HG02885 (cell line): ENCODE measurements at regions not wholly inside any gene's neighbourhood (a gene's known extent, or its start where the extent isn't known, plus 50 kb on each side); places are given as distances from the start of the nearest gene placed in this dataset.
"Not testable (repeated sequence)": the region's sequence is repeated elsewhere in the genome, so short reads cannot be mapped to it uniquely, and the experiment has no call there.

ENCODE experiments used
- ATAC-seq: cut with Tn5 transposase; IDR thresholded peaks from one replicate; pipeline ENCODE4 v1.9.1; 2021; ENCODE audit warnings: mild to moderate bottlenecking; ENCODE audit not compliant: unreplicated experiment, poor library complexity

DNA sequence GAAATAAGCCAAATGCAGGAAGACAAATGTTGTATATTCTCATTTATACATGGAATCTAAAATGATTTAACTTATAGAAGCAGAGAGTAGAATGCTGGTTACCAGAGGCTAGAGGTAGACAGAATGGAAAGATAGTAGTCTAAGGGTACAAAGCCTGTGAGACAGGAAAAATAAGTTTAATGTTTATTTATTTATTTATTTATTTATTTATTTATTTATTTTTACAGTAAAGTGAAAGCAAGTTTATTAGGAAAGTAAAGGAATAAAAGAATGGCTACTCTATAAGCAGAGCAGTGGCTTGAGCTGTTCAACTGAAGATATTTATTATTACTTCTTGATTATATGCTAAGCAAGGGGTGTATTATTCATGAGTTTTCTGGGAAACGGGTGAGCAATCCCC, 203.2 kb downstream of the LAS1L start:
- ATAC-seq: no peak

DNA sequence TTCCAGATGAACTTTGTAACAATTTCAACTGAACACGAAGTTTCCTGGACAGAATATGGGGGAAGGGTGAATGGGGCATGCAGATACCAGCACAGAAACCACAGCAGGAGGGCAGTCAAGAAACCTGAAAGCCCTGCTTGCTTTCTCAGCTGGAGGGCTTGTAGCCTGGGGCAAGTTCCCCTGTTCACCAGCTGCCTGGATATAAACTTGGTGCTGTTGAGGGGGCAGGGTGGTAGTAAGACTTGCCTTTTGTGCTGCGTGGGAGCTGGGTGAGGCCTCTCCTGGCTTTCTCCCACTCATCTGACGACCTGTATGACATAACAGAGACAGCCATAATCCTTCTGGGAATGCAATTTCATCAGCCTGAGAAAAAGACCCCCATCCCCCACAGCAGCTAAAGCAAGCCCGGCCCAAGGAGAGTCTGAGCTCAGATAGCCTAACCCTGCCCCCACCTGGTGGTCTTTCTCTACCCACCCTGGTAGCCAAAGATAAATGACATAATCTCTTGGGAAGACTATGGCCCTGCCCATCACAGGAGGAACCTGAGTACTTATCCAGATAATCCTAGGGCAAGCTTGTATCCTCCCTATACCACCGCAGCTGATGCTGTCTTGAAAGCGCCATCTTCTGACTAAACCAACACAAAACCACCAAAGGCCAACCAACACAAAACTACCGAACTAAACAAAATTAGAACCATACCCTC, 234.3 kb downstream of the LAS1L start:
- ATAC-seq: no peak

DNA sequence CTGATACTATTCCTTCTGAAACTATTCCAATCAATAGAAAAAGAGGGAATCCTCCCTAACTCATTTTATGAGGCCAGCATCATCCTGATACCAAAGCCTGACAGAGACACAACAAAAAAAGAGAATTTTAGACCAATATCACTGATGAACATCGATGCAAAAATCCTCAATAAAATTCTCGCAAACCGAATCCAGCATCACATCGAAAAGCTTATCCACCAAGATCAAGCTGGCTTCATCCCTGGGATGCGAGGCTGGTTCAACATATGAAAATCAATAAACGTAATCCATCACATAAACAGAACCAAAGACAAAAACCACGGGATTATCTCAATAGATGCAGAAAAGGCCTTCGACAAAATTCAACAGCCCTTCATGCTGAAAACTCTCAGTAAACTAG, 251.7 kb downstream of the LAS1L start:
- not testable (repeated sequence) for ATAC-seq

DNA sequence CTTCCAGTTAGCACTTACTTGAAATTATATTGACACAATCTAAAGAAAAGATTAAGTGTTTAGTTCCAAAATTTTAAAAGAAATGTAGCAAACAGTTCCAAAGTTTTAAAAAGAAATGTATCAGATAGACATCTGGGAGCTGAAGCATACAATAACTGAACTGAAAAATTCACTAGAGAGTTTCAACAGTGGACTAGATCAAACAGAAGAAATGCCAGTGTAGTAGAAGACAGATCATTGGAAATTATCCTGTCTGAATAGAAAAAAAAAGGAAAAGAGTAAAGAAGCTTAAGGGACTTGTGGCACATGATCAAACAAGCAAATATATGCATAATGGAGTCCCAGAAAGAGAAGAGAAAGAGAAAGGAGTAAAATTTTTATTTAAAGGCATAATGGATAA, 261.4 kb downstream of the LAS1L start:
- ATAC-seq: no peak

DNA sequence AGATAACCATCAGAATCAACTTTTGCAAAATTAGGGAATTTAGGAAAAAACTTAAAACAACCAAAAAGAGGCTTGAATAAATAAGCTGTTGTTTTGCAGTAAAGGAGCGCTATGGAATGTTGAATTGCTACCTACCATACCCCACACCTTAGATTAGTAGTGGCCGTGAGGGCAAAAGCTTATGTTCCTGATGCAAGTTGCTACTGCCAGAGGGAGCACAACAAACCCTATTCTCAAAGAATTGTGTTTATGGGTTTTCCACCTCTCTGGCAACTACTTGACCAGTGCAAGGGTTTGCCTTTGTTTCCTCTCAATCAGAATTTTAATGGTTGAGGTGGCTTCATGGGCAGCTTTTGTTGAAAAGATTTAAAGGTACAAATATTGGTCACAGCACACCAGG, 268.1 kb downstream of the LAS1L start:
- no peak for ATAC-seq

DNA sequence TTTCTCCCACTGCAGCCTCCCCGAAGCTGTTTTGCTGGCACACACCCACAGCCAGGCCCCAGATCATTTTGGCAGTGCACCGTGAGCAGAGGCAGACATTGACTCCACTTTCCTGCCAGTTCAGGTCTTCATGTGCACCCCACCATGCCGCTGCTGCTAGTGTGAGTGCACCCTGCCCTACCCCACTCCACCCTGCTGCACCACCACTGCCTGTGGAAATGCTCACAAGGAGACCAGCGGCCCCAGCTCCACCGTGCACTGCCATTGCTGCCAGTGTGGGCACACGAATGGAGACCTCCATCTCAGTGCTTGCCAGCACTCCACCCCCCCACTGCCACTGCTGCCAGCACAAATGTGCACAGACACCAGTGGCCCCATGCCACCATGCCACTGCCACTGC, 277.6 kb upstream of the ZC4H2 start:
- ATAC-seq: no peak

DNA sequence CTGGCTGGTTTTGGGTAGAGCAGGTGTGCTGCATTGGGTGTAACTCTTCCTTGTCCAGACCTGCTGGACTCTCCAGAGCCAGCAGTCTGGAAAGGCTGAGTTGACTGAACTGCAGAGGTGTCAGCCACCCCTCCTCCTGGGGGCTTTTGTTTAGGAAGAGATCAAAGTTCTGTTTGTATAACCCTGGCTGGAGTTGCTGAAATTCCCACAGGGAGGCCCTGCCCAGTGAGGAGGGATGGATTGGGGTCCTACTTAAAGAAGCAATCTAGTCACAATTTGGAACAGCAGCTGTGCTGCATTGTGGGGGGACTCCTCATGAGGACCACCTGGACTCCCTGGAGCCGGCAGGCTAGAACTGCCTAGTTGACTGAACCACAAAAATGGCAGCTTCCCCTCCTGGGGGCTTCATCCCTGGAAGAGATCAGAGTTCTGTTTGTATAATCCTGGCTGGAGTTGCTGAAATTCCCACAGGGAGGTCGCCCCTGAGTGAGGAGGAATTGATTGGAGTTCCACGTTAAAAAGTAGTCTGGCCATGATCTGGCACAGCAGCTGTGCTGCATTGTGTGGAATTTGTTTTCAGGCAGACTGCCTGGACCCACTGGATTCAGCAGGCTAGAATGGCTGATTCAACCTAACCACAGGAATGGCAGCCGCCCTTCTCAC, 264.9 kb upstream of the ZC4H2 start:
- ATAC-seq: no peak

DNA sequence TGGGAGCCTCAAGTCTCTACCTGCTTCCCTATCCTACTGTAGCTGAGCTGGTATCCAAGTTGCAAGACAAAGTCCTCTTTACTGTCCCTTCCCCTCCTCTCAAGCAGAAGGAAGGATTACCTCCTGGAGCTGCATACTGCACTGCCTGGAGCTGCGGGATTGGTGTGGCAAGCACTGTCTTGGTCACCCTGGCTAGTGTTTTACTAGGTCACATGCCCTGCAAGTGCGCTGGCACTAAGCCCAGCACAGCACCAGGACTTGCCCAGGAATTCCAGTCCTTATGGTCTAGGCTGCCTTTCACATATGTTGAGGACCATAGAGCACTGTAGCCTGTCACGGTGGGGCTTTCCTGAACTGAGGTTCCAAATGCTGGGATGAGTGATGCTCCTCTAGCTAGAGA, 227.3 kb upstream of the ZC4H2 start:
- ATAC-seq: no peak

DNA sequence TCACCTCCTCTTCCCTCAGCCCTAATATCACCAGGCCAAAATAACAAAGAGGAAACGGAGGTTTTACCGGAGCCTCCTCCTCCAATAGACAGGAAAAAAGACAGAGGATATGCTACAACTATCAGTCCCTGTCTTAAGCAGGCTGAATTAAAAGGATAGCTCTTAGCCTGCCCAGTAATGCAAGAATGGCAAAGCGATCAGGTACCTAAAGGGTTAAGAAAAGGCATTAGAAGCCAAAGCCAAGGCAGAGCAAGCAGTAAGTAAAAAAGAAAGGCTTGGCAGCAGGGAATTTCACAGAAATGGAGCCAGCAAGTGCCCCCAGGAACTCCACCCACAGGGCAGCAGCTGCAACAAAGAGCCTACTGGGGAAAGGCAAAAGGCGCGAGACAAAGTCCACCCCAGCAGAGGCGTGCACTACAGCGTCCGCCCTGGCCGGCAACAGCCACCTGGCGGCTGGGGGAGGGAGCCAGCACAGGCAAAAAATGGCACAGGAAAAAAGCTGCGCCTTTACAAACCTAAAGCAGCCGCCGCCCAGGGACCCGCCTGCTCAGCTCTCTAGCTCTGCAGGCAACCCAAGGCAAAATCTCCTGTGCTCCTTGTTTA, 220.6 kb upstream of the ZC4H2 start:
- no peak for ATAC-seq

DNA sequence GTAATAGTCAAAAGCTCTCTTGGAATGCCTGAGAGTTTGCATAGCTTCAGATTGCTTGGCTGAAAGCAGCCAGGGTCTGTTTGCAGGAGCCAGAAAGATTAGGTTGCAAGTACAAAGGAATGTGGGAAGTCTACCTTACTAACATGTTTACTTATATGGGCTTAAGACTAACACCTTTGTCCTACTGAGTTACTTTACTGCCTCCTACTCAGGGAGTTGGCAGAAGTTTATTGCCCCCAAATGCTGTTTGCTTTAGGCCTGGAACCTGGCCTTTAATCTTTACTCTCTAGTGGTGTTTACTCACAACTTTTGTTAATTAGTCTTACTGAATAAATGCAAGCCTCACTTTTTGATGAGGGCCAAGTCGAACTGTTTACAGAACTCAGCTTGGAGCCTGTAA, 219.4 kb upstream of the ZC4H2 start:
- no peak for ATAC-seq

DNA sequence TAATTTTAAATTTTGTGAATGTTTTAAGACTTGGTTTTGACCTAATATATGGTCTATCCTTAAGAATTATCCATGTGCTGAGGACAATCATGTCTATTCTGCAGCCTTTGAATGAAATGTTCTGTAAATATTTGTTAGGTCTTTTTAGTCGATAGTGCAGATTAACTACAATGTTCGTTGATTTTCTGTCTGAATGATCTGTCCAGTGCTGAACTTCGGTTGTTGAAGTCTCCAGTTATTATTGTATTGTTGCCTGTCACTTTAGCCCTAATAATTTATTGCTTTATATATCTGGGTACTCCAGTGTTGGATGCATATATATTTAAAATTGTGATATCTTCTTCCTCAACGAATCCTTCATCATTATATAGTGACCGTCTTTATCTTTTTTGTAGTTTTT, 218.3 kb upstream of the ZC4H2 start:
- no peak for ATAC-seq

DNA sequence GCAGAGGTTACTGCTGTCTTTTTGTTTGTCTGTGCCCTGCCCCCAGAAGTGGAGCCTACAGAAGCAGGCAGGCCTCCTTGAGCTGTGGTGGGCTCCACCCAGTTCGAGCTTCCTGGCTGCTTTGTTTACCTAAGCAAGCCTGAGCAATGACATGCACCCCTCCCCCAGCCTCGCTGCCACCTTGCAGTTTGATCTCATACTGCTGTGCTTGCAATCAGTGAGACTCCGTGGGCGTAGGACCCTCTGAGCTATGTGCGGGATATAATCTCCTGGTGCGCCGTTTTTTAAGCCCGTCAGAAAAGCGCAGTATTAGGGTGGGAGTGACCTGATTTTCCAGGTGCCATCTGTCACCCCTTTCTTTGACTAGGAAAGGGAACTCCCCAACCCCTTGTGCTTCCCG, 187.1 kb upstream of the ZC4H2 start:
- ATAC-seq: not testable (repeated sequence)

DNA sequence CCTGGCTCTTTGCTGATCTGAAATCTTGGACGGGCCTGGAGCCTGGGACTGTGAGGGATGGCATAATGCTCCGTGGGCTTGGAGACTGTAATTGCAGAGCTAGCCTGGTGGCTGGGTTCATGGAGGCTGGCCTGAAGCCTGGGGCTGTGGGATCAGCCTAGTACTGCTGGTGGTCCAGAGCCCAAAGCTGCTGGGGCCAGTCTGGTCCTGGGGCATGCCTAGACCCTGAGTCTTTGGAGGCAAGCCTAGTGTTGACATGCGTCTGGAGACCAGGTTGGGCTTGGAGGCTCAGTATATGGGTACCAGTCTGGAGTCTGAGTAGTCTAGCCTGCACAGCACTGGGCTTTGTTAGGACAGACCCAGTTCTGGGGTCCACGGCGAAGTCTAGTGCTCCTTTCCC, 172.0 kb upstream of the ZC4H2 start:
- ATAC-seq: no peak

DNA sequence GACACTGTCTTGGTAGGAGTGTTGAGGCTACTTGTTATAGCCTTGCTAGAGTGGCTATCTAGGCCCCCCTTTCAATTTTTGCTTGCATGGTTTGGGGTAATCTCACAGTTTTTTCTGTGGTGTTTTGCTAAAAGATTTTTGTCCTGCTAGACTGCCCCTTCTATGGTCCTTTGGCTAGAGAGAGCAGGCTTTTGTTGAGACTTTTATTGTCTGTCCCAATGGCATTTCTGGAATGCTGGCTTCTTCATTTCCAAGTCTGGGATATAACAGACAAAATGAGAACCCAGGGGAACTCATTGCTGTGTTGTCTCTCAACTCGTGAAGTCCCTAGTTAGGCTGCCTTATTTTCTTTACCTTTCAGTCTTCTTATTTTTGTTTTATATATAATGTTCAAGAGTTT, 160.2 kb upstream of the ZC4H2 start:
- no peak for ATAC-seq

DNA sequence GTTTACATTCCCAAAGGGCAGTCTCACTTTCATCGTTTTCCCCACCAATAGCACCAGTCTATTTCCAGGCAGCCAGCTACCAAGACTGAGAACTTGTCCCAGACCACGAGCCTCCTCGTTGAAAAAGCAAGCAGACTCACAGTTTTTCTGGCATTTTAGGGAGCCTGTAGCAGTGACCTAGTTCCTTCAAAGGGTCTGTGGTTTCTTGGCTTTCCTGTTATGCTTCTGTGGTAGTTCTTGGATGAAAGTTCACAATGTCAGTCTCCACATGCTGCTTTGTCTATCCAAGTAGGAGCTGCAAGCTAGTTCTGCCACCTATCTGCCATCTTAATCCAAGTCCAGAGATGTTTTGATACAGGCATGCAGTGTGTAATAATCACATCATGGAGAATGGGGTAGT, 151.6 kb upstream of the ZC4H2 start:
- ATAC-seq: no peak

DNA sequence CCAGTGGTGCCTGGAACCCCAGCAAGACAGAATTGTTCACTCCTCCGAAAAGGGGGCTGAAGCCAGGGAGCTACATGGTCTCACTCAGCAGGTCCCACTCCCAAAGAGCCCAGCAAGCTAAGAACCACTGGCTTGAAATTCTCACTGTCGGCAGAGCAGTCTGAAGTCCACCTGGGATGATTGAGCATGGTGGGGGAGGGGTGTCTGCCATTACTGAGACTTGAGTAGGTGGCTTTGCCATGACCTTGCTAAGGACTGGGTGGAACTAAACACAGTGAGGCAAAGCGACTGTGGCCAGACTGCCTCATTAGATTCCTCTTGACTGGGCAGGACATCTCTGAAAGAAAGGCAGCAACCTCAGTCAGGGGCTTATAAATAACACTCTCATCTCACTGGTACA, 122.6 kb upstream of the ZC4H2 start:
- no peak for ATAC-seq

DNA sequence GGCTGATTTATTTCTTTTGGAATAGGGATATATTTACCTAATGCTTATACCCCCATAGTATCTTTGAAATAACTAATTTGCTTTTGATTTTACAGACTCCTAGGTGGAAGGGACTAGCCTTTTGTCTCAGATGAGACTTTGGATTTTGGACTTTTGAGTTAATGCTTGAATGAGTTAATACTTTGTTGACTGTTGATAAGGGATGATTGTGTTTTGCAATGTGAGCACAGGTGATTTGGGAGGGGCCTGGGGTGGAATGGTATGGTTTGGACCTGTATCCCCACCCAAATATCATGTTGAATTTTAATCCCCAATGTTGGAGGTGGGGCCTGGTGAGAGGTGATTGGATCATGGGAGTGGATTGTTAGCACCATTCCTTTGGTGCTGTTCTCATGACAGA, 117.4 kb upstream of the ZC4H2 start:
- ATAC-seq: no peak

DNA sequence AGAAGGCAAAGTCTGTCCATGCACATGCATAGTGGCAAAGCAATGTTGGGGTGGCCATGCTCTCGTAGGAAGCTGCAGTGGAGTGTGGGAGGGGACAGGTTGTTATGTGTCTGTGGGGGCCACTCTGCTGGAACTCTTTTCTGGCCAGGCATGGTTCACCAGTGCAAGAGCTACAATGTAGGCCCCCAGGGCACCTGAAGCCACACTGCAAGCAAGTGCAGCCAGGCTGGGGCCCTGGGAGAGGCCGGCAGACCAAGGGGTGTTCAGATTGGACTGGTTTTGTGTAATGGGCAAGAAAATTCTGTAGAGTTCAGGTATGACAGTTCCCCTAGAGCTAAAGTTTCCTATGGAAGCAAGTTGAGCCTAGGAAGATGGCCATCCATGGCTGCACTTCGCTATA, 97.0 kb upstream of the ZC4H2 start:
- ATAC-seq: no peak

DNA sequence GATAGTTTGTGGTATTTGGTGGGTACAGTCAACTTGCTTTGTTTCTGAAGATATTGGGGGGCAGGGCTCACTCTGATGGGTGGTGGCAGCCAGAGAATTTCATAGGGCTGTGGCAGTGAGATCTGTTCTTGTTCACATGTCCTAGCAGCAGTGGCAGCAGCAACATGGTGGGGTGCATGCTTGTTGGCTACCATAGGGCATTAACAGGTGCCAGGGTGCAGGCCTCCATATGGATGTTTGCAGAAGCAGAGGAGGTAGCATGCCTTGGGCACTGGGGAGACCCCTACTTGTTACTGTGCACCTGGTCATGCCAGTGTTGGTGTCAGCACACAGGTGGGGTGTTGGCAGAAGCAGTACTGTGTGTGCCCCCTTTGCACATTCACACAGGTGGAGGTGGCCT, 96.3 kb upstream of the ZC4H2 start:
- ATAC-seq: no peak

DNA sequence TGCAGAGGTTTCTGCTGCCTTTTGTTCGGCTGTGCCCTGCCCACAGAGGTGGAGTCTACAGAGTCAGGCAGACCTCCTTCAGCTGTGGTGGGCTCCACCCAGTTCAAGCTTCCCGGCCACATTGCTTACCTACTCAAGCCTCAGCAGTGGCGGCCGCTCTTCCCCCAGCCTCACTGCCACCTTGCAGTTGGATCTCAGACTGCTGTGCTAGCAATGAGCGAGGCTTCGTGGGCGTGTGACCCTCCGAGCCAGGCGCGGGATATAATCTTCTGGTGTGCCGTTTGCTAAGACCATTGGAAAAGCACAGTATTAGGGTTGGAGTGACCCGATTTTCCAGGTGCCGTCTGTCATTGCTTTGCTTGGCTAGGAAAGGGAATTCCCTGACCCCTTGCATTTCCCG, 82.4 kb upstream of the ZC4H2 start:
- not testable (repeated sequence) for ATAC-seq

DNA sequence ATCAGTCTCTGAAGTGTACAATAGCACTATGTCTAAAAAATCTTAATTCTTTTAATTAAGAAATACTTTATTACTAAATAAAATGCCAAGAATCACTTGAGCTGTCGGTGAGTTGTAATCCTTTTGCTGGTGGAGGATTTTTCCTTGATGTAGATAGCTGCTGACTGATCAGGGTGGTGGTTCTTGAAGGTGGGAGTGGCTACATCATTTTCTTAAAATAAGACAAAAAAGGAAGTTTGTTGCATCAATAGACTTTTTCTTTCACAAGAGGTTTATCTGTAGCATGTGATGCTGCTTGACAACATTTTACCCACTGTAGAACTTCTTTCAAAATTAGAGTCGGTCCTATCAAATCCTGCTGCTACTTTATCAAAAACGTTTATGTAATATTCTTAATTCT, 68.8 kb upstream of the ZC4H2 start:
- ATAC-seq: no peak

DNA sequence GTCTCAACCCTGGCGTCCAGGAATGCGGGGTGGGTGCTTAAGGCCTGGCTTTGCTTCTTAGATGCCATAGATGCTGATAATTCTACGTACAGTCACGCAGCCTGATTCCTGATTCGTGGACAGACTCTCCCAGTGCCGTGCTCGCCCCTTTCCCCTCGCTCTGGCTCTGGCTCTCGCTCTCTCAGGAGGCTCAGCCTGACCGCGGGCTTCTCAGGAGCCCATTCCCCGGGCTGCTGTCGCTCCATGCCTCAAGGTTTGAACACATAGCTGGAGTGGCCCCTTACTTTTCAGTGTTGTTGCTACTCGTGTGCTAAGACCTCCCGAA, 59.2 kb upstream of the ZC4H2 start:
- ATAC-seq: peak; percentile 22
